Choroid plexus epithelial cell (primary cell): ENCODE measurements at regions not wholly inside any gene's neighbourhood (a gene's known extent, or its start where the extent isn't known, plus 50 kb on each side); places are given as distances from the start of the nearest gene placed in this dataset.
"Not testable (repeated sequence)": the region's sequence is repeated elsewhere in the genome, so short reads cannot be mapped to it uniquely, and the experiment has no call there.

Source experiments
- DNase-seq: peaks from one replicate; pipeline ENCODE4 v3.0.0-alpha.2; 2010; ENCODE audit warnings: low read depth
- H3K4me3 ChIP-seq: 2 replicates; pipeline ENCODE4 v1.5.1; 2011; ENCODE audit warnings: low read depth, mild to moderate bottlenecking, control low read depth, low read length, moderate library complexity
- TF ChIP-seq, protein P1 (sequence below): conservative IDR thresholded peaks from 2 replicates; pipeline ENCODE4 v1.5.1; 2011; ENCODE audit warnings: low read depth, mild to moderate bottlenecking, control low read depth, inconsistent platforms, low read length, moderate library complexity

GRCh38 chr21:25457411-25457810 is 149.9 kb downstream of the MRPL39 start:
- DNase-seq: peak; percentile 90
- no peak overlapping the region for H3K4me3 ChIP-seq
- TF ChIP-seq, protein P1, sequence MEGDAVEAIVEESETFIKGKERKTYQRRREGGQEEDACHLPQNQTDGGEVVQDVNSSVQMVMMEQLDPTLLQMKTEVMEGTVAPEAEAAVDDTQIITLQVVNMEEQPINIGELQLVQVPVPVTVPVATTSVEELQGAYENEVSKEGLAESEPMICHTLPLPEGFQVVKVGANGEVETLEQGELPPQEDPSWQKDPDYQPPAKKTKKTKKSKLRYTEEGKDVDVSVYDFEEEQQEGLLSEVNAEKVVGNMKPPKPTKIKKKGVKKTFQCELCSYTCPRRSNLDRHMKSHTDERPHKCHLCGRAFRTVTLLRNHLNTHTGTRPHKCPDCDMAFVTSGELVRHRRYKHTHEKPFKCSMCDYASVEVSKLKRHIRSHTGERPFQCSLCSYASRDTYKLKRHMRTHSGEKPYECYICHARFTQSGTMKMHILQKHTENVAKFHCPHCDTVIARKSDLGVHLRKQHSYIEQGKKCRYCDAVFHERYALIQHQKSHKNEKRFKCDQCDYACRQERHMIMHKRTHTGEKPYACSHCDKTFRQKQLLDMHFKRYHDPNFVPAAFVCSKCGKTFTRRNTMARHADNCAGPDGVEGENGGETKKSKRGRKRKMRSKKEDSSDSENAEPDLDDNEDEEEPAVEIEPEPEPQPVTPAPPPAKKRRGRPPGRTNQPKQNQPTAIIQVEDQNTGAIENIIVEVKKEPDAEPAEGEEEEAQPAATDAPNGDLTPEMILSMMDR: no peak

- TF ChIP-seq, protein P1: no peak
- H3K4me3 ChIP-seq: no peak overlapping the region
- peak; percentile 79 for DNase-seq
These were observed 150.6 kb downstream of the MRPL39 start for GRCh38 chr21:25456672-25457071.

GRCh38 chr21:25453524-25453923 is 153.8 kb downstream of the MRPL39 start:
- H3K4me3 ChIP-seq: no peak overlapping the region
- no peak for DNase-seq
- TF ChIP-seq, protein P1: no peak

DNA sequence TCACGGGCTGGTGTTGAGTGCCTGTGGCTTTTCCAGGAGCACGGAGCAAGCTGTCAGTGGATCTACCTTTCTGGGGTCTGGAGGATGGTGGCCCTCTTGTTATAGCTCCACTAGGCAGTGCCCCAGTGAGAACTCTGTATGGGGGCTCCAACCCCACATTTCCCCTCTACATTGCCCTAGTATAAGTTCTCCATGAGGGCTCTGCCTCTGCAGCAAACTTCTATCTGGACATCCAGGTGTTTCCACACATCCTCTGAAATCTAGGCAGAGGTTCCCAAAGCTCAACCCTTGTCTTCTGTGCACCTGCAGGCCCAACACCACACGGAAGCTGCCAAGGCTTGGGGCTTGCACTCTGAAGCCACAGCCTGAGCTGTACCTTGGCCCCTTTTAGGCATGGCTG is 157.3 kb downstream of the MRPL39 start:
- no peak for DNase-seq
- no peak overlapping the region for H3K4me3 ChIP-seq
- TF ChIP-seq, protein P1: no peak

DNA sequence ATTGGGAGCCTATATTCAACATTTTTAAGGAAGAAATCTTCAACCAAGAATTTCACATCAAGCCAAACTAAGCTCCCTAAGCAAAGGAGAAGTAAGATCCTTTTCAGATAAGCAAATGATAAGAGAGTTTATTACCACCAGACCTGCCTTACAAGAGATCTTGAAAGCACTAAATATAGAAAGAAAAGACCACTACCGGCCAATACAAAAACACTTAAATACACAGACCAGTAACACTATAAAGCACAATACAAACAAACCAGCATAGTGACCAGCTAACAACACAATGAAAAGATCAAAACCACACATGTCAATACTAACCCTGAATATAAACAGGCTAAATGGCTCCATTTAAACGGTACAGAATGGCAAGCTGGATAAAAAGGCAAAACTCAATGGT is 165.4 kb downstream of the MRPL39 start:
- H3K4me3 ChIP-seq: no peak overlapping the region
- no peak for DNase-seq
- TF ChIP-seq, protein P1: no peak

DNA sequence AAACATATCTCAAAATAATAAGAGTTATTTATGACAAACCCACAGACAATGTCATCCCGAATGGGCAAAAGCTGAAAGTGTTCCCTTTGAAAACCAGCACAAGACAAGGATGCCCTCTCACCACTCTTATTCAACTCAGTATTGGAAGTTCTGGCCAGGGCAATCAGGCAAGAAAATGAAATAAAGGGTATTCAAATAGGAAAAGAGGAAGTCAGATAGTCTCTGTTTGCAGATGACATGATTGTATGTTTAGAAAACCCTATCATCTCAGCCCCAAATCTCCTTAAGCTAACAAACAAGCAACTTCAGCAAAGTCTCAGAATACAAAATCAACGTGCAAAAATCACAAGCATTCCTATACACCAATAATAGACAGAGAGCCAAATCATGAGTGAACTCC is 169.8 kb downstream of the MRPL39 start:
- DNase-seq, H3K4me3 ChIP-seq: not testable (repeated sequence)

GRCh38 chr21:25428537-25428936 is 178.7 kb downstream of the MRPL39 start:
- TF ChIP-seq, protein P1: no peak
- DNase-seq: peak; percentile 13
- no peak overlapping the region for H3K4me3 ChIP-seq

GRCh38 chr21:25427828-25428227 is 179.5 kb downstream of the MRPL39 start:
- H3K4me3 ChIP-seq: no peak overlapping the region
- TF ChIP-seq, protein P1: no peak
- DNase-seq: no peak
